CD4-positive, CD25-positive, alpha-beta regulatory T cell (primary cell): ENCODE measurements at regions not wholly inside any gene's neighbourhood (a gene's known extent, or its start where the extent isn't known, plus 50 kb on each side); places are given as distances from the start of the nearest gene placed in this dataset.

Experiments used
- ATAC-seq, 2 donors: fragments of 150-1000 bp; cut with Tn5 transposase; one replicate each; pipeline ENCODE4 v1.10.0; 2021; ENCODE audit warnings: low read depth in 2 of 2, moderate number of reproducible peaks in 2 of 2, moderate library complexity in 1 of 2
- DNase-seq, 3 donors: peaks; one replicate each; pipeline versions ENCODE4 v3.0.0 to v3.0.0-alpha.2; 2012 to 2022; ENCODE audit warnings: mixed read lengths in 1 of 3
- H3K27ac ChIP-seq: one replicate; pipeline ENCODE4 v1.7.0; 2013; ENCODE audit warnings: mild to moderate bottlenecking, low read length; ENCODE audit not compliant: insufficient read depth, poor library complexity, severe bottlenecking
- H3K27me3 ChIP-seq: one replicate; pipeline ENCODE4 v1.7.0; 2013; ENCODE audit warnings: low read length; ENCODE audit not compliant: control insufficient read depth, insufficient read depth
- H3K36me3 ChIP-seq: one replicate; pipeline ENCODE4 v1.7.0; 2013; ENCODE audit warnings: mild to moderate bottlenecking, low read length, moderate library complexity; ENCODE audit not compliant: control insufficient read depth, insufficient read depth
- H3K4me1 ChIP-seq: 2 replicates; pipeline ENCODE4 v1.7.0; 2013; ENCODE audit warnings: mild to moderate bottlenecking, low read length; ENCODE audit not compliant: insufficient read depth, control insufficient read depth, poor library complexity, severe bottlenecking
- H3K4me3 ChIP-seq: one replicate; pipeline ENCODE4 v1.7.0; 2013; ENCODE audit warnings: low read depth, mild to moderate bottlenecking, low read length, moderate library complexity
- H3K9me3 ChIP-seq, 2 experiments: 1 replicate in 1 of 2; 2 replicates in 1 of 2; pipeline ENCODE4 v1.7.0; 2013; ENCODE audit warnings: low read length in 2 of 2, mild to moderate bottlenecking in 1 of 2, moderate library complexity in 1 of 2; ENCODE audit not compliant: control insufficient read depth in 2 of 2
- H3K27ac Mint-ChIP-seq, 3 donors: one replicate each; pipeline ENCODE4 v1.8.0; 2020 to 2022; ENCODE audit warnings: mild to moderate bottlenecking in 3 of 3, mixed read lengths in 3 of 3, moderate library complexity in 2 of 3
- H3K27me3 Mint-ChIP-seq: one replicate; pipeline ENCODE4 v1.8.0; 2022; ENCODE audit warnings: mild to moderate bottlenecking, mixed read lengths
- H3K36me3 Mint-ChIP-seq: one replicate; pipeline ENCODE4 v1.8.0; 2020; ENCODE audit warnings: mixed read lengths
- H3K4me1 Mint-ChIP-seq, 4 donors: one replicate each; pipeline ENCODE4 v1.8.0; 2020 to 2022; ENCODE audit warnings: mixed read lengths in 4 of 4, mild to moderate bottlenecking in 1 of 4
- H3K4me3 Mint-ChIP-seq, 4 donors: one replicate each; pipeline ENCODE4 v1.8.0; 2020 to 2022; ENCODE audit warnings: mild to moderate bottlenecking in 4 of 4, mixed read lengths in 4 of 4, moderate library complexity in 3 of 4
- H3K9me3 Mint-ChIP-seq, 7 donors: one replicate each; pipeline ENCODE4 v1.8.0; 2020 to 2022; ENCODE audit warnings: mixed read lengths in 7 of 7, mild to moderate bottlenecking in 3 of 7, moderate library complexity in 2 of 7

GRCh38 chr21:32155226-32155625 is 123.6 kb downstream of the MIS18A start:
- Mint-ChIP-seq H3K4me3 (no peak overlapping the region), H3K36me3 (no peaks in the 10 kb centered on the region), H3K4me1 (no peaks in the 10 kb centered on the region), H3K27me3 (peaks cover 14% of the 10 kb centered on the region), H3K27ac (no peak overlapping the region), H3K9me3 (no peaks in the 10 kb centered on the region)
- H3K4me3 ChIP-seq = no peak overlapping the region
- H3K27ac ChIP-seq = no peak overlapping the region
- peaks cover 2% of the 10 kb centered on the region for H3K27me3 ChIP-seq
- H3K4me1 ChIP-seq = no peaks in the 10 kb centered on the region
- no peaks in the 10 kb centered on the region for H3K36me3 ChIP-seq
- H3K9me3 ChIP-seq = no peaks in the 10 kb centered on the region
- DNase-seq = no peak
- ATAC-seq = no peak

- ATAC-seq = no peak
- Mint-ChIP-seq H3K4me1 (no peaks in the 10 kb centered on the region), H3K27me3 (peaks cover 7% of the 10 kb centered on the region), H3K4me3 (no peak overlapping the region), H3K36me3 (no peaks in the 10 kb centered on the region), H3K9me3 (peaks cover 0 to 6% (median 0%) of the 10 kb centered on the region in 7 donors), H3K27ac (no peak overlapping the region)
- Histone ChIP-seq H3K27me3 (peaks cover 4% of the 10 kb centered on the region), H3K4me3 (no peak overlapping the region), H3K9me3 (no peaks in the 10 kb centered on the region), H3K4me1 (no peaks in the 10 kb centered on the region), H3K36me3 (no peaks in the 10 kb centered on the region), H3K27ac (no peak overlapping the region)
- DNase-seq = no peak
Measured at GRCh38 chr21:32147041-32147440, 131.8 kb downstream of the MIS18A start.

GRCh38 chr21:32144851-32145250 is 134.0 kb downstream of the MIS18A start:
- H3K4me1 Mint-ChIP-seq = no peaks in the 10 kb centered on the region
- H3K27me3 Mint-ChIP-seq = peaks cover 7% of the 10 kb centered on the region
- no peaks in the 10 kb centered on the region for H3K36me3 ChIP-seq
- H3K36me3 Mint-ChIP-seq = no peaks in the 10 kb centered on the region
- no peaks in the 10 kb centered on the region for H3K9me3 ChIP-seq
- H3K9me3 Mint-ChIP-seq = peaks cover 0 to 6% (median 0%) of the 10 kb centered on the region in 7 donors
- no peak overlapping the region for H3K4me3 Mint-ChIP-seq
- H3K4me3 ChIP-seq = no peak overlapping the region
- no peak overlapping the region for H3K27ac ChIP-seq
- H3K4me1 ChIP-seq = no peaks in the 10 kb centered on the region
- DNase-seq = no peak
- H3K27me3 ChIP-seq = peaks cover 4% of the 10 kb centered on the region
- ATAC-seq = no peak
- no peak overlapping the region for H3K27ac Mint-ChIP-seq

- Histone ChIP-seq H3K9me3 (no peaks in the 10 kb centered on the region), H3K27me3 (peaks cover 4% of the 10 kb centered on the region), H3K36me3 (no peaks in the 10 kb centered on the region), H3K4me3 (no peak overlapping the region), H3K27ac (no peak overlapping the region), H3K4me1 (no peaks in the 10 kb centered on the region)
- ATAC-seq = no peak
- no peaks in the 10 kb centered on the region for H3K36me3 Mint-ChIP-seq
- H3K9me3 Mint-ChIP-seq = peaks cover 0 to 6% (median 0%) of the 10 kb centered on the region in 7 donors
- no peak overlapping the region for H3K27ac Mint-ChIP-seq
- DNase-seq = no peak
- H3K4me1 Mint-ChIP-seq = no peaks in the 10 kb centered on the region
- peaks cover 7% of the 10 kb centered on the region for H3K27me3 Mint-ChIP-seq
- H3K4me3 Mint-ChIP-seq = no peak overlapping the region
Measured at GRCh38 chr21:32143241-32143939, 135.5 kb downstream of the MIS18A start.

GRCh38 chr21:32141318-32141633 is 137.6 kb downstream of the MIS18A start:
- H3K27me3 Mint-ChIP-seq = no peaks in the 10 kb centered on the region
- no peak overlapping the region for H3K4me3 Mint-ChIP-seq
- peaks cover 0 to 2% (median 0%) of the 10 kb centered on the region in 4 donors for H3K4me1 Mint-ChIP-seq
- Histone ChIP-seq H3K4me1 (no peaks in the 10 kb centered on the region), H3K36me3 (no peaks in the 10 kb centered on the region), H3K9me3 (no peaks in the 10 kb centered on the region), H3K4me3 (no peak overlapping the region), H3K27ac (no peak overlapping the region), H3K27me3 (peaks cover 4% of the 10 kb centered on the region)
- no peak for DNase-seq
- no peak for ATAC-seq
- H3K36me3 Mint-ChIP-seq = no peaks in the 10 kb centered on the region
- H3K27ac Mint-ChIP-seq = no peak overlapping the region
- H3K9me3 Mint-ChIP-seq = peaks cover 0 to 2% (median 0%) of the 10 kb centered on the region in 7 donors

- H3K27me3 Mint-ChIP-seq = no peaks in the 10 kb centered on the region
- no peak for ATAC-seq
- H3K36me3 Mint-ChIP-seq = no peaks in the 10 kb centered on the region
- no peak overlapping the region for H3K27ac Mint-ChIP-seq
- no peak overlapping the region for H3K4me3 ChIP-seq
- no peaks in the 10 kb centered on the region for H3K9me3 ChIP-seq
- H3K36me3 ChIP-seq = no peaks in the 10 kb centered on the region
- peaks cover 0 to 2% (median 0%) of the 10 kb centered on the region in 7 donors for H3K9me3 Mint-ChIP-seq
- peaks cover 4% of the 10 kb centered on the region for H3K27me3 ChIP-seq
- no peak for DNase-seq
- H3K27ac ChIP-seq = no peak overlapping the region
- H3K4me1 ChIP-seq = no peaks in the 10 kb centered on the region
- no peak overlapping the region for H3K4me3 Mint-ChIP-seq
- peaks cover 0 to 2% (median 0%) of the 10 kb centered on the region in 4 donors for H3K4me1 Mint-ChIP-seq
Measured at GRCh38 chr21:32140604-32141317, 138.1 kb downstream of the MIS18A start.

- no peak overlapping the region for H3K27ac Mint-ChIP-seq
- no peaks in the 10 kb centered on the region for H3K27me3 Mint-ChIP-seq
Measured at GRCh38 chr21:32140151-32140550, 138.7 kb downstream of the MIS18A start.

GRCh38 chr21:32138658-32139057 is 140.2 kb downstream of the MIS18A start:
- Mint-ChIP-seq H3K36me3 (no peaks in the 10 kb centered on the region), H3K4me3 (no peak overlapping the region), H3K9me3 (peaks cover 0 to 2% (median 0%) of the 10 kb centered on the region in 7 donors), H3K27me3 (no peaks in the 10 kb centered on the region), H3K27ac (no peak overlapping the region), H3K4me1 (peaks cover 0 to 2% (median 0%) of the 10 kb centered on the region in 4 donors)
- Histone ChIP-seq H3K9me3 (no peaks in the 10 kb centered on the region), H3K4me3 (no peak overlapping the region), H3K36me3 (no peaks in the 10 kb centered on the region), H3K4me1 (no peaks in the 10 kb centered on the region), H3K27ac (no peak overlapping the region), H3K27me3 (no peaks in the 10 kb centered on the region)
- DNase-seq (no peak), ATAC-seq (no peak)

More at GRCh38 chr21:32140151-32140550, 138.7 kb downstream of the MIS18A start:
- ATAC-seq (no peak), DNase-seq (no peak)
- Mint-ChIP-seq H3K9me3 (peaks cover 0 to 2% (median 0%) of the 10 kb centered on the region in 7 donors), H3K4me3 (no peak overlapping the region), H3K4me1 (peaks cover 0 to 2% (median 0%) of the 10 kb centered on the region in 4 donors), H3K36me3 (no peaks in the 10 kb centered on the region)
- Histone ChIP-seq H3K9me3 (no peaks in the 10 kb centered on the region), H3K27me3 (no peaks in the 10 kb centered on the region), H3K36me3 (no peaks in the 10 kb centered on the region), H3K4me3 (no peak overlapping the region), H3K27ac (no peak overlapping the region), H3K4me1 (no peaks in the 10 kb centered on the region)
